H7 (cell line): ENCODE measurements at regions not wholly inside any gene's neighbourhood (a gene's known extent, or its start where the extent isn't known, plus 50 kb on each side); places are given as distances from the start of the nearest gene placed in this dataset.

ENCODE experiments used
- DNase-seq: peaks from one replicate; pipeline ENCODE4 v3.0.0; 2012
- H3K27me3 ChIP-seq: 2 replicates; pipeline ENCODE4 v1.6.0; 2011; ENCODE audit warnings: mild to moderate bottlenecking, low read length; ENCODE audit not compliant: control insufficient read depth, insufficient read depth
- H3K36me3 ChIP-seq: replicated peaks from 2 replicates; pipeline ENCODE4 v1.5.1; 2011; ENCODE audit warnings: low read length; ENCODE audit not compliant: control insufficient read depth, insufficient read depth
- H3K4me3 ChIP-seq: 2 replicates; pipeline ENCODE4 v1.5.1; 2011; ENCODE audit warnings: low read depth, mild to moderate bottlenecking, control low read depth, low read length, moderate library complexity; ENCODE audit not compliant: insufficient read depth

GRCh38 chr1:239218301-239218700 lies 168.1 kb upstream of the CHRM3 start:
- H3K36me3 ChIP-seq: no peaks in the 10 kb centered on the region
- H3K27me3 ChIP-seq: no peaks in the 10 kb centered on the region
- DNase-seq: no peak
- no peak overlapping the region for H3K4me3 ChIP-seq

GRCh38 chr1:239212811-239213220 lies 173.6 kb upstream of the CHRM3 start:
- Histone ChIP-seq H3K27me3 (no peaks in the 10 kb centered on the region), H3K4me3 (no peak overlapping the region), H3K36me3 (no peaks in the 10 kb centered on the region)
- no peak for DNase-seq

GRCh38 chr1:239209591-239209990 lies 176.8 kb upstream of the CHRM3 start:
- DNase-seq: no peak

GRCh38 chr1:239204401-239204800 lies 182.0 kb upstream of the CHRM3 start:
- no peaks in the 10 kb centered on the region for H3K27me3 ChIP-seq
- no peak for DNase-seq
- H3K36me3 ChIP-seq: no peaks in the 10 kb centered on the region
- no peak overlapping the region for H3K4me3 ChIP-seq

More at GRCh38 chr1:239209591-239209990, 176.8 kb upstream of the CHRM3 start:
- Histone ChIP-seq H3K27me3 (no peaks in the 10 kb centered on the region), H3K4me3 (no peak overlapping the region), H3K36me3 (no peaks in the 10 kb centered on the region)

GRCh38 chr1:239197871-239198270 lies 188.5 kb upstream of the CHRM3 start:
- DNase-seq: no peak
- no peak overlapping the region for H3K4me3 ChIP-seq
- no peaks in the 10 kb centered on the region for H3K27me3 ChIP-seq
- no peaks in the 10 kb centered on the region for H3K36me3 ChIP-seq

GRCh38 chr1:239189998-239190512 lies 196.3 kb upstream of the CHRM3 start:
- Histone ChIP-seq H3K4me3 (no peak overlapping the region), H3K36me3 (no peaks in the 10 kb centered on the region), H3K27me3 (no peaks in the 10 kb centered on the region)
- DNase-seq: no peak

- Histone ChIP-seq H3K4me3 (no peak overlapping the region), H3K36me3 (no peaks in the 10 kb centered on the region), H3K27me3 (no peaks in the 10 kb centered on the region)
- no peak for DNase-seq
Measured at GRCh38 chr1:239186487-239186886, 199.9 kb upstream of the CHRM3 start.

- no peaks in the 10 kb centered on the region for H3K36me3 ChIP-seq
- no peak for DNase-seq
- H3K4me3 ChIP-seq: no peak overlapping the region
- H3K27me3 ChIP-seq: no peaks in the 10 kb centered on the region
Measured at GRCh38 chr1:239185245-239185619, 201.1 kb upstream of the CHRM3 start.

GRCh38 chr1:239184561-239185244 lies 201.7 kb upstream of the CHRM3 start:
- Histone ChIP-seq H3K4me3 (no peak overlapping the region), H3K36me3 (no peaks in the 10 kb centered on the region), H3K27me3 (no peaks in the 10 kb centered on the region)
- DNase-seq: no peak

GRCh38 chr1:239178961-239179360 lies 207.4 kb upstream of the CHRM3 start:
- DNase-seq: no peak
- H3K27me3 ChIP-seq: no peaks in the 10 kb centered on the region
- H3K4me3 ChIP-seq: no peak overlapping the region
- no peaks in the 10 kb centered on the region for H3K36me3 ChIP-seq

- DNase-seq: no peak
- Histone ChIP-seq H3K4me3 (no peak overlapping the region), H3K36me3 (no peaks in the 10 kb centered on the region), H3K27me3 (no peaks in the 10 kb centered on the region)
Measured at GRCh38 chr1:239174880-239175279, 211.5 kb upstream of the CHRM3 start.

GRCh38 chr1:239170828-239171227 lies 215.5 kb upstream of the CHRM3 start:
- Histone ChIP-seq H3K36me3 (no peaks in the 10 kb centered on the region), H3K4me3 (no peak overlapping the region), H3K27me3 (no peaks in the 10 kb centered on the region)
- no peak for DNase-seq

GRCh38 chr1:239169276-239169675 lies 217.1 kb upstream of the CHRM3 start:
- Histone ChIP-seq H3K36me3 (no peaks in the 10 kb centered on the region), H3K27me3 (no peaks in the 10 kb centered on the region), H3K4me3 (no peak overlapping the region)
- DNase-seq: no peak

GRCh38 chr1:239164451-239165180 lies 221.8 kb upstream of the CHRM3 start:
- no peaks in the 10 kb centered on the region for H3K36me3 ChIP-seq
- H3K27me3 ChIP-seq: no peaks in the 10 kb centered on the region
- no peak for DNase-seq
- H3K4me3 ChIP-seq: no peak overlapping the region

- H3K36me3 ChIP-seq: no peaks in the 10 kb centered on the region
- H3K27me3 ChIP-seq: no peaks in the 10 kb centered on the region
- no peak for DNase-seq
- no peak overlapping the region for H3K4me3 ChIP-seq
Measured at GRCh38 chr1:239155466-239156091, 230.8 kb upstream of the CHRM3 start.
